ENCODE measurements at regions not wholly inside any gene's neighbourhood (a gene's known extent, or its start where the extent isn't known, plus 50 kb on each side); places are given as distances from the start of the nearest gene placed in this dataset.
"Not testable (repeated sequence)": the region's sequence is repeated elsewhere in the genome, so short reads cannot be mapped to it uniquely, and the experiment has no call there.

DNA sequence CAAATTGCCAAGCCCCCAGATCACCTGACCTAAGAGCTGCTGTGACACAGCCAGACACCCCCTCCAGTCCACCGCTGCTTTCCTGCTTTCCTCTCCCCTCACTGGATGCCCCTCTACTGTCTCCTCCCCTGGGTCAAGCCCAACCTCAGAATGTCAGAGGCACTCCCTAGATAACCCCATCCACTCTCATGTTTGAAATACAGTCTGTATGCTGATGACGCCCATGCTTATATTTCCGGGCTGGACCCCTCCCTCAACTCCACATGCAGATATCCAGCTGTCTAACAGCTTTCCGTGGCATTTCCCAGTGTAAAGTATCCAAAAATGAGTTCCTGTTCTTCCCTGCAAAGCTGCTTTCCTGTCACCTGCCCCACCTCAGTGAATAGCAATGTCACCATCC, 309.2 kb downstream of the ANAPC1 start:
- TF ChIP-seq, protein P1, sequence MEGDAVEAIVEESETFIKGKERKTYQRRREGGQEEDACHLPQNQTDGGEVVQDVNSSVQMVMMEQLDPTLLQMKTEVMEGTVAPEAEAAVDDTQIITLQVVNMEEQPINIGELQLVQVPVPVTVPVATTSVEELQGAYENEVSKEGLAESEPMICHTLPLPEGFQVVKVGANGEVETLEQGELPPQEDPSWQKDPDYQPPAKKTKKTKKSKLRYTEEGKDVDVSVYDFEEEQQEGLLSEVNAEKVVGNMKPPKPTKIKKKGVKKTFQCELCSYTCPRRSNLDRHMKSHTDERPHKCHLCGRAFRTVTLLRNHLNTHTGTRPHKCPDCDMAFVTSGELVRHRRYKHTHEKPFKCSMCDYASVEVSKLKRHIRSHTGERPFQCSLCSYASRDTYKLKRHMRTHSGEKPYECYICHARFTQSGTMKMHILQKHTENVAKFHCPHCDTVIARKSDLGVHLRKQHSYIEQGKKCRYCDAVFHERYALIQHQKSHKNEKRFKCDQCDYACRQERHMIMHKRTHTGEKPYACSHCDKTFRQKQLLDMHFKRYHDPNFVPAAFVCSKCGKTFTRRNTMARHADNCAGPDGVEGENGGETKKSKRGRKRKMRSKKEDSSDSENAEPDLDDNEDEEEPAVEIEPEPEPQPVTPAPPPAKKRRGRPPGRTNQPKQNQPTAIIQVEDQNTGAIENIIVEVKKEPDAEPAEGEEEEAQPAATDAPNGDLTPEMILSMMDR (IDR thresholded peaks at IDR 0.05), result not testable (repeated sequence)
- not testable (repeated sequence) for TF ChIP-seq POLR2A (IDR thresholded peaks at IDR 0.05)
